Left lung (tissue), 4 donors: ENCODE measurements at regions not wholly inside any gene's neighbourhood (a gene's known extent, or its start where the extent isn't known, plus 50 kb on each side); places are given as distances from the start of the nearest gene placed in this dataset.
"Not testable (repeated sequence)": the region's sequence is repeated elsewhere in the genome, so short reads cannot be mapped to it uniquely, and the experiment has no call there.

Experiments
- ATAC-seq: fragments of 200-7000 bp; cut with Tn5 transposase; one replicate; pipeline ENCODE4 v1.9.1; 2020; ENCODE audit warnings: moderate library complexity
- DNase-seq, 4 donors: peaks; one replicate each; pipeline ENCODE4 v3.0.0-alpha.2; 2013 to 2020
- H3K27ac ChIP-seq, 2 donors: fragments of 200-600 bp; sonication (generic) in 1 of 2; one replicate each; pipeline versions ENCODE4 v1.5.0 to v1.8.0; 2020 to 2021
- H3K27me3 ChIP-seq, 2 donors: fragments of 200-600 bp; sonication (generic) in 1 of 2; one replicate each; pipeline versions ENCODE4 v1.5.0 to v1.8.0; 2020 to 2021
- H3K36me3 ChIP-seq, 2 donors: fragments of 200-600 bp; sonication (generic) in 1 of 2; one replicate each; pipeline versions ENCODE4 v1.5.0 to v1.8.0; 2020 to 2021
- H3K4me1 ChIP-seq, 2 donors: fragments of 200-600 bp; one replicate each; pipeline ENCODE4 v1.8.0; 2021
- H3K4me3 ChIP-seq, 2 donors: fragments of 200-600 bp; sonication (generic) in 1 of 2; one replicate each; pipeline versions ENCODE4 v1.5.0 to v1.8.0; 2020 to 2021; ENCODE audit warnings: mild to moderate bottlenecking in 1 of 2
- H3K9me3 ChIP-seq, 2 donors: fragments of 200-600 bp; sonication (generic) in 1 of 2; one replicate each; pipeline versions ENCODE4 v1.5.0 to v1.8.0; 2020 to 2021
- CTCF ChIP-seq, 2 donors: fragments of 200-600 bp; sonication (generic) in 1 of 2; IDR thresholded peaks; one replicate each; pipeline versions ENCODE4 v1.5.0 to v1.8.0; 2021; ENCODE audit warnings: antibody characterized with exemption in 2 of 2
- intact Hi-C, 2 donors: fragments of 100-400 bp; cut with DNase I; formaldehyde crosslinking; loops; one replicate each; pipeline versions ENCODE4 v1.11.2 to v1.14.2; 2022
- donor health status: DM: no; HTN: yes; CAD: no.
- donor health status: DM: no; HTN: no; CAD: no.

- no peak for TF ChIP-seq CTCF (IDR thresholded peaks at IDR 0.05)
- no peak for ATAC-seq
- intact Hi-C loops, result no loop called here
Measured at GRCh38 chr1:30660241-30660640, 63.1 kb downstream of the MATN1 start.

GRCh38 chr1:30659702-30660101, 63.7 kb downstream of the MATN1 start:
- Histone ChIP-seq H3K4me3 (no peak overlapping the region), H3K9me3 (no peaks in the 10 kb centered on the region), H3K27ac (no peak overlapping the region), H3K36me3 (no peaks in the 10 kb centered on the region), H3K27me3 (peaks cover 0 to 42% of the 10 kb centered on the region in 2 donors), H3K4me1 (no peaks in the 10 kb centered on the region)
- intact Hi-C loops, result no loop called here
- TF ChIP-seq CTCF (IDR thresholded peaks at IDR 0.05), result no peak
- ATAC-seq (no peak), DNase-seq (no peak)

More at GRCh38 chr1:30660241-30660640, 63.1 kb downstream of the MATN1 start:
- no peak overlapping the region for H3K27ac ChIP-seq
- DNase-seq, result no peak
- no peaks in the 10 kb centered on the region for H3K9me3 ChIP-seq
- H3K36me3 ChIP-seq, result no peaks in the 10 kb centered on the region
- no peak overlapping the region for H3K4me3 ChIP-seq
- peaks cover 0 to 42% of the 10 kb centered on the region in 2 donors for H3K27me3 ChIP-seq
- no peaks in the 10 kb centered on the region for H3K4me1 ChIP-seq

GRCh38 chr1:30658375-30658774, 65.0 kb downstream of the MATN1 start:
- H3K27me3 ChIP-seq, result peaks cover 0 to 42% of the 10 kb centered on the region in 2 donors
- H3K4me1 ChIP-seq, H3K27ac ChIP-seq, H3K9me3 ChIP-seq, DNase-seq, H3K36me3 ChIP-seq, intact Hi-C loops, H3K4me3 ChIP-seq, ATAC-seq: not testable (repeated sequence)

GRCh38 chr1:30658014-30658336, 65.4 kb downstream of the MATN1 start:
- no peak overlapping the region for H3K27ac ChIP-seq
- intact Hi-C loops, result no loop called here
- H3K36me3 ChIP-seq, result no peaks in the 10 kb centered on the region
- H3K9me3 ChIP-seq, result no peaks in the 10 kb centered on the region
- ATAC-seq (peak; percentile 56), DNase-seq (no peak)
- TF ChIP-seq CTCF (IDR thresholded peaks at IDR 0.05), result no peak
- H3K4me1 ChIP-seq, result no peaks in the 10 kb centered on the region
- H3K4me3 ChIP-seq, result no peak overlapping the region
- peaks cover 0 to 42% of the 10 kb centered on the region in 2 donors for H3K27me3 ChIP-seq

GRCh38 chr1:30657131-30658013, 66.0 kb downstream of the MATN1 start:
- DNase-seq (no peak), ATAC-seq (peak; percentile 52)
- Histone ChIP-seq H3K9me3 (no peaks in the 10 kb centered on the region), H3K36me3 (no peaks in the 10 kb centered on the region), H3K27me3 (peaks cover 0 to 42% of the 10 kb centered on the region in 2 donors), H3K27ac (no peak overlapping the region), H3K4me1 (no peaks in the 10 kb centered on the region), H3K4me3 (no peak overlapping the region)
- TF ChIP-seq CTCF (IDR thresholded peaks at IDR 0.05), result no peak
- intact Hi-C loops, result no loop called here
